SK-N-SH treated with all-trans-retinoic acid at 6 μM for 48 hours (cell line): ENCODE measurements at regions not wholly inside any gene's neighbourhood (a gene's known extent, or its start where the extent isn't known, plus 50 kb on each side); places are given as distances from the start of the nearest gene placed in this dataset.

Source experiments
- ATAC-seq: fragments of 200-7000 bp; cut with Tn5 transposase; 3 replicates; pipeline ENCODE4 v1.9.1; 2020; ENCODE audit warnings: mild to moderate bottlenecking, moderate library complexity
- ARNTL ChIP-seq: fragments of 450-650 bp; formaldehyde crosslinking; IDR thresholded peaks from 2 replicates; pipeline ENCODE4 v1.5.0; 2020; ENCODE audit warnings: low read depth, mild to moderate bottlenecking, moderate library complexity, borderline replicate concordance
- BACH2 ChIP-seq: fragments of 250-450 bp; sonication (Bioruptor Pico); IDR thresholded peaks from 2 replicates; pipeline ENCODE4 v1.9.0; 2021; ENCODE audit warnings: mild to moderate bottlenecking, borderline replicate concordance
- CSDC2 ChIP-seq: fragments of 250-450 bp; sonication (Bioruptor Pico); IDR thresholded peaks from 2 replicates; pipeline ENCODE4 v1.5.0; 2020; ENCODE audit warnings: mild to moderate bottlenecking, moderate library complexity
- ESRRG ChIP-seq: fragments of 250-450 bp; sonication (Bioruptor Pico); IDR thresholded peaks from 2 replicates; pipeline ENCODE4 v1.6.1; 2021; ENCODE audit warnings: mild to moderate bottlenecking
- ISL1 ChIP-seq: fragments of 250-450 bp; sonication (Bioruptor Pico); IDR thresholded peaks from 2 replicates; pipeline ENCODE4 v2.1.2; 2022; ENCODE audit warnings: mild to moderate bottlenecking, moderate library complexity
- OSR1 ChIP-seq: fragments of 250-450 bp; sonication (Bioruptor Pico); IDR thresholded peaks from 2 replicates; pipeline ENCODE4 v1.8.0; 2022; ENCODE audit warnings: moderate library complexity, mild to moderate bottlenecking, inconsistent platforms
- POU6F1 ChIP-seq: fragments of 250-450 bp; sonication (Bioruptor Pico); IDR thresholded peaks from 2 replicates; pipeline ENCODE4 v1.8.0; 2021; ENCODE audit warnings: low read depth, mild to moderate bottlenecking, moderate library complexity, borderline replicate concordance
- SNAI2 ChIP-seq: fragments of 250-450 bp; sonication (Bioruptor Pico); IDR thresholded peaks from 2 replicates; pipeline ENCODE4 v1.5.0; 2020; ENCODE audit warnings: mild to moderate bottlenecking, moderate library complexity
- TCF4 ChIP-seq: fragments of 250-450 bp; sonication (Bioruptor Pico); IDR thresholded peaks from 2 replicates; pipeline ENCODE4 v1.8.0; 2021; ENCODE audit warnings: mild to moderate bottlenecking, moderate library complexity, borderline replicate concordance
- TOX ChIP-seq: fragments of 250-450 bp; sonication (Bioruptor Pico); IDR thresholded peaks from 2 replicates; pipeline ENCODE4 v1.8.0; 2021; ENCODE audit warnings: mild to moderate bottlenecking, moderate library complexity, borderline replicate concordance
- TSHZ2 ChIP-seq: fragments of 250-450 bp; sonication (Bioruptor Pico); IDR thresholded peaks from 2 replicates; pipeline ENCODE4 v1.5.0; 2020; ENCODE audit warnings: mild to moderate bottlenecking, moderate library complexity
- ZC3H10 ChIP-seq: fragments of 250-450 bp; sonication (Bioruptor Pico); IDR thresholded peaks from 2 replicates; pipeline ENCODE4 v1.5.1; 2021; ENCODE audit warnings: mild to moderate bottlenecking, moderate library complexity
- ZFP3 ChIP-seq: fragments of 250-450 bp; sonication (Bioruptor Pico); IDR thresholded peaks from 2 replicates; pipeline ENCODE4 v1.5.0; 2020; ENCODE audit warnings: mild to moderate bottlenecking, moderate library complexity
- ZFP30 ChIP-seq: fragments of 450-650 bp; formaldehyde crosslinking; IDR thresholded peaks from 2 replicates; pipeline ENCODE4 v1.5.0; 2022; ENCODE audit warnings: mild to moderate bottlenecking, moderate library complexity
- ZNF565 ChIP-seq: fragments of 450-650 bp; formaldehyde crosslinking; conservative IDR thresholded peaks from 2 replicates; pipeline ENCODE4 v1.5.0; 2020; ENCODE audit warnings: low read depth, mild to moderate bottlenecking, moderate library complexity
- ZNF70 ChIP-seq: fragments of 450-650 bp; formaldehyde crosslinking; IDR thresholded peaks from 2 replicates; pipeline ENCODE4 v1.5.0; 2020; ENCODE audit warnings: mild to moderate bottlenecking, moderate library complexity
- ZNF8 ChIP-seq: fragments of 450-650 bp; formaldehyde crosslinking; IDR thresholded peaks from 2 replicates; pipeline ENCODE4 v1.5.0; 2020; ENCODE audit warnings: mild to moderate bottlenecking, moderate library complexity
- TF ChIP-seq, protein P1 (sequence below): fragments of 250-450 bp; sonication (Bioruptor Pico); IDR thresholded peaks from 2 replicates; pipeline ENCODE4 v1.5.1; 2021; ENCODE audit warnings: mild to moderate bottlenecking, moderate library complexity
- TF ChIP-seq, protein P2 (sequence below): fragments of 250-450 bp; sonication (Bioruptor Pico); IDR thresholded peaks from 2 replicates; pipeline ENCODE4 v1.8.0; 2020; ENCODE audit warnings: mild to moderate bottlenecking, moderate library complexity, borderline replicate concordance
- TF ChIP-seq, protein P3 (sequence below): fragments of 250-450 bp; sonication (Bioruptor Pico); IDR thresholded peaks from 2 replicates; pipeline ENCODE4 v1.5.1; 2020; ENCODE audit warnings: low read depth, mild to moderate bottlenecking, moderate library complexity

GRCh38 chr15:35910227-35910626 is 364.3 kb upstream of the DPH6 start (continued):
- TF ChIP-seq TSHZ2 (CRISPR knock-in tag) (no peak), CSDC2 (CRISPR knock-in tag) (no peak), POU6F1 (CRISPR knock-in tag) (no peak), ESRRG (CRISPR knock-in tag) (no peak), ARNTL (CRISPR knock-in tag) (no peak), SNAI2 (no peak), ZFP3 (CRISPR knock-in tag) (no peak), ZFP30 (CRISPR knock-in tag) (no peak)
- TF ChIP-seq, protein P1, sequence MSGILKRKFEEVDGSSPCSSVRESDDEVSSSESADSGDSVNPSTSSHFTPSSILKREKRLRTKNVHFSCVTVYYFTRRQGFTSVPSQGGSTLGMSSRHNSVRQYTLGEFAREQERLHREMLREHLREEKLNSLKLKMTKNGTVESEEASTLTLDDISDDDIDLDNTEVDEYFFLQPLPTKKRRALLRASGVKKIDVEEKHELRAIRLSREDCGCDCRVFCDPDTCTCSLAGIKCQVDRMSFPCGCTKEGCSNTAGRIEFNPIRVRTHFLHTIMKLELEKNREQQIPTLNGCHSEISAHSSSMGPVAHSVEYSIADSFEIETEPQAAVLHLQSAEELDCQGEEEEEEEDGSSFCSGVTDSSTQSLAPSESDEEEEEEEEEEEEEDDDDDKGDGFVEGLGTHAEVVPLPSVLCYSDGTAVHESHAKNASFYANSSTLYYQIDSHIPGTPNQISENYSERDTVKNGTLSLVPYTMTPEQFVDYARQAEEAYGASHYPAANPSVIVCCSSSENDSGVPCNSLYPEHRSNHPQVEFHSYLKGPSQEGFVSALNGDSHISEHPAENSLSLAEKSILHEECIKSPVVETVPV (CRISPR knock-in tag): no peak

GRCh38 chr15:35911052-35911777 is 365.2 kb upstream of the DPH6 start:
- ATAC-seq: no peak; the same call in 2 of the 3 replicates
- TF ChIP-seq ZNF70 (CRISPR knock-in tag) (no peak), ISL1 (CRISPR knock-in tag) (no peak), POU6F1 (CRISPR knock-in tag) (no peak), ZC3H10 (CRISPR knock-in tag) (no peak), TSHZ2 (CRISPR knock-in tag) (no peak), ZNF8 (CRISPR knock-in tag) (no peak), ZNF565 (CRISPR knock-in tag) (no peak), OSR1 (CRISPR knock-in tag) (no peak), ARNTL (CRISPR knock-in tag) (no peak), TOX (no peak), BACH2 (CRISPR knock-in tag) (no peak), ESRRG (CRISPR knock-in tag) (no peak), ZFP30 (CRISPR knock-in tag) (no peak), CSDC2 (CRISPR knock-in tag) (no peak), TCF4 (CRISPR knock-in tag) (no peak)
- TF ChIP-seq, protein P2, sequence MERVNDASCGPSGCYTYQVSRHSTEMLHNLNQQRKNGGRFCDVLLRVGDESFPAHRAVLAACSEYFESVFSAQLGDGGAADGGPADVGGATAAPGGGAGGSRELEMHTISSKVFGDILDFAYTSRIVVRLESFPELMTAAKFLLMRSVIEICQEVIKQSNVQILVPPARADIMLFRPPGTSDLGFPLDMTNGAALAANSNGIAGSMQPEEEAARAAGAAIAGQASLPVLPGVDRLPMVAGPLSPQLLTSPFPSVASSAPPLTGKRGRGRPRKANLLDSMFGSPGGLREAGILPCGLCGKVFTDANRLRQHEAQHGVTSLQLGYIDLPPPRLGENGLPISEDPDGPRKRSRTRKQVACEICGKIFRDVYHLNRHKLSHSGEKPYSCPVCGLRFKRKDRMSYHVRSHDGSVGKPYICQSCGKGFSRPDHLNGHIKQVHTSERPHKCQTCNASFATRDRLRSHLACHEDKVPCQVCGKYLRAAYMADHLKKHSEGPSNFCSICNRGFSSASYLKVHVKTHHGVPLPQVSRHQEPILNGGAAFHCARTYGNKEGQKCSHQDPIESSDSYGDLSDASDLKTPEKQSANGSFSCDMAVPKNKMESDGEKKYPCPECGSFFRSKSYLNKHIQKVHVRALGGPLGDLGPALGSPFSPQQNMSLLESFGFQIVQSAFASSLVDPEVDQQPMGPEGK (CRISPR knock-in tag): no peak
- TF ChIP-seq, protein P1 (CRISPR knock-in tag): no peak
- TF ChIP-seq, protein P3, sequence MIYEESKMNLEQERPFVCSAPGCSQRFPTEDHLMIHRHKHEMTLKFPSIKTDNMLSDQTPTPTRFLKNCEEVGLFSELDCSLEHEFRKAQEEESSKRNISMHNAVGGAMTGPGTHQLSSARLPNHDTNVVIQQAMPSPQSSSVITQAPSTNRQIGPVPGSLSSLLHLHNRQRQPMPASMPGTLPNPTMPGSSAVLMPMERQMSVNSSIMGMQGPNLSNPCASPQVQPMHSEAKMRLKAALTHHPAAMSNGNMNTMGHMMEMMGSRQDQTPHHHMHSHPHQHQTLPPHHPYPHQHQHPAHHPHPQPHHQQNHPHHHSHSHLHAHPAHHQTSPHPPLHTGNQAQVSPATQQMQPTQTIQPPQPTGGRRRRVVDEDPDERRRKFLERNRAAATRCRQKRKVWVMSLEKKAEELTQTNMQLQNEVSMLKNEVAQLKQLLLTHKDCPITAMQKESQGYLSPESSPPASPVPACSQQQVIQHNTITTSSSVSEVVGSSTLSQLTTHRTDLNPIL (CRISPR knock-in tag): no peak
- TF ChIP-seq, all 23 proteins: peak for 0
